Hepatocyte (in vitro differentiated cells): ENCODE measurements at regions not wholly inside any gene's neighbourhood (a gene's known extent, or its start where the extent isn't known, plus 50 kb on each side); places are given as distances from the start of the nearest gene placed in this dataset.
"Not testable (repeated sequence)": the region's sequence is repeated elsewhere in the genome, so short reads cannot be mapped to it uniquely, and the experiment has no call there.

ENCODE experiments used
- DNase-seq: peaks from one replicate; pipeline ENCODE4 v3.0.0-alpha.2; 2016; ENCODE audit warnings: low spot score
- H2AFZ ChIP-seq: fragments of 200-600 bp; sonication (generic); 2 replicates; pipeline ENCODE4 v1.6.0; 2016; ENCODE audit warnings: antibody characterized with exemption, mild to moderate bottlenecking
- H3K27ac ChIP-seq: fragments of 200-600 bp; sonication (generic); 2 replicates; pipeline ENCODE4 v1.5.1; 2016; ENCODE audit warnings: mild to moderate bottlenecking
- H3K27me3 ChIP-seq: fragments of 200-600 bp; sonication (generic); 2 replicates; pipeline ENCODE4 v1.6.1; 2016
- H3K36me3 ChIP-seq: fragments of 200-600 bp; sonication (generic); replicated peaks from 2 replicates; pipeline ENCODE4 v1.5.1; 2016; ENCODE audit warnings: low read depth; ENCODE audit not compliant: insufficient read depth
- H3K4me1 ChIP-seq: fragments of 200-600 bp; sonication (generic); 2 replicates; pipeline ENCODE4 v1.5.1; 2016; ENCODE audit warnings: mild to moderate bottlenecking, moderate library complexity; ENCODE audit not compliant: insufficient read depth
- H3K4me2 ChIP-seq: fragments of 200-600 bp; sonication (generic); 2 replicates; pipeline ENCODE4 v1.6.0; 2016
- H3K4me3 ChIP-seq: fragments of 200-600 bp; sonication (generic); 2 replicates; pipeline ENCODE4 v1.5.1; 2016; ENCODE audit warnings: mild to moderate bottlenecking
- H3K79me2 ChIP-seq: fragments of 200-600 bp; sonication (generic); 2 replicates; pipeline ENCODE4 v1.6.0; 2017; ENCODE audit warnings: mild to moderate bottlenecking
- H3K9me2 ChIP-seq: fragments of 200-600 bp; sonication (generic); replicated peaks from 2 replicates; pipeline ENCODE4 v1.6.0; 2017; ENCODE audit warnings: mild to moderate bottlenecking; ENCODE audit not compliant: insufficient read depth
- H3K9me3 ChIP-seq: fragments of 200-600 bp; sonication (generic); 2 replicates; pipeline ENCODE4 v1.5.1; 2016; ENCODE audit warnings: low read depth, mild to moderate bottlenecking
- H4K20me1 ChIP-seq: fragments of 200-600 bp; sonication (generic); 2 replicates; pipeline ENCODE4 v1.6.0; 2016; ENCODE audit warnings: mild to moderate bottlenecking; ENCODE audit not compliant: insufficient read depth, poor library complexity, severe bottlenecking
- CTCF ChIP-seq: fragments of 200-600 bp; sonication (generic); IDR thresholded peaks from 2 replicates; pipeline ENCODE4 v1.5.1; 2016; ENCODE audit warnings: antibody characterized with exemption, mild to moderate bottlenecking; ENCODE audit not compliant: poor library complexity
- EZH2 ChIP-seq: fragments of 200-600 bp; sonication (generic); IDR thresholded peaks from 2 replicates; pipeline ENCODE4 v1.6.1; 2016; ENCODE audit warnings: antibody characterized with exemption, mild to moderate bottlenecking, borderline replicate concordance
- EZH2phosphoT487 ChIP-seq: fragments of 200-600 bp; sonication (generic); IDR thresholded peaks from one replicate; pipeline ENCODE4 v1.6.1; 2018; ENCODE audit warnings: antibody characterized with exemption, mild to moderate bottlenecking, low read depth, moderate library complexity; ENCODE audit not compliant: unreplicated experiment, severe bottlenecking
- WGBS: methylation state at CpG from one replicate; pipeline ENCODE4 v1.1.6; 2016; ENCODE audit warnings: low lambda C conversion rate; ENCODE audit errors: missing lambda C conversion rate; 5-methylcytosine and 5-hydroxymethylcytosine counted together

- Histone ChIP-seq H3K36me3 (no peaks in the 10 kb centered on the region), H3K27ac (no peak overlapping the region), H3K4me1 (no peaks in the 10 kb centered on the region), H2AFZ (no peak overlapping the region), H3K4me2 (no peak overlapping the region), H3K27me3 (no peaks in the 10 kb centered on the region), H3K9me3 (no peaks in the 10 kb centered on the region), H3K9me2 (no peaks in the 10 kb centered on the region), H3K79me2 (no peaks in the 10 kb centered on the region), H4K20me1 (no peaks in the 10 kb centered on the region), H3K4me3 (no peak overlapping the region)
- no peak for DNase-seq
- 85% methylated on average over 2 of the region's 2 CpGs for WGBS
- TF ChIP-seq EZH2, result no peak
Measured at GRCh38 chr2:184316921-184317320, 281.4 kb upstream of the ZNF804A start.

- no peaks in the 10 kb centered on the region for H3K9me2 ChIP-seq
- no peak overlapping the region for H3K4me2 ChIP-seq
- no peaks in the 10 kb centered on the region for H3K36me3 ChIP-seq
- H3K9me3 ChIP-seq, result no peaks in the 10 kb centered on the region
- WGBS, result 72% methylated on average over 3 of the region's 3 CpGs
- DNase-seq, result no peak
- no peaks in the 10 kb centered on the region for H4K20me1 ChIP-seq
- no peak overlapping the region for H3K4me3 ChIP-seq
- H3K27me3 ChIP-seq, result no peaks in the 10 kb centered on the region
- no peak for TF ChIP-seq EZH2
- TF ChIP-seq CTCF, result no peak
- TF ChIP-seq EZH2phosphoT487, result no peak
- H3K79me2 ChIP-seq, result no peaks in the 10 kb centered on the region
- H2AFZ ChIP-seq, result no peak overlapping the region
- H3K27ac ChIP-seq, result no peak overlapping the region
- no peaks in the 10 kb centered on the region for H3K4me1 ChIP-seq
Measured at GRCh38 chr2:184322615-184323014, 275.7 kb upstream of the ZNF804A start.

GRCh38 chr2:184326066-184326465, 272.3 kb upstream of the ZNF804A start:
- H3K4me1 ChIP-seq, result no peaks in the 10 kb centered on the region
- H3K4me3 ChIP-seq, result no peak overlapping the region
- no peaks in the 10 kb centered on the region for H4K20me1 ChIP-seq
- H3K27me3 ChIP-seq, result no peaks in the 10 kb centered on the region
- no peak overlapping the region for H2AFZ ChIP-seq
- no peak for DNase-seq
- H3K79me2 ChIP-seq, result no peaks in the 10 kb centered on the region
- no peaks in the 10 kb centered on the region for H3K36me3 ChIP-seq
- H3K9me2 ChIP-seq, result no peaks in the 10 kb centered on the region
- H3K4me2 ChIP-seq, result no peak overlapping the region
- no peak for TF ChIP-seq EZH2
- H3K27ac ChIP-seq, result no peak overlapping the region
- 100% methylated on average over 2 of the region's 2 CpGs for WGBS
- H3K9me3 ChIP-seq, result no peaks in the 10 kb centered on the region

GRCh38 chr2:184327805-184328204, 270.5 kb upstream of the ZNF804A start:
- not testable (repeated sequence) for H3K9me3 ChIP-seq
- WGBS, result 87% methylated on average over 22 of the region's 30 CpGs

GRCh38 chr2:184330561-184330960, 267.8 kb upstream of the ZNF804A start:
- H3K36me3 ChIP-seq, H3K27ac ChIP-seq, DNase-seq, H4K20me1 ChIP-seq, H3K79me2 ChIP-seq, H3K9me2 ChIP-seq, H3K9me3 ChIP-seq, H3K4me3 ChIP-seq, H3K4me2 ChIP-seq, H3K27me3 ChIP-seq, H3K4me1 ChIP-seq, H2AFZ ChIP-seq: not testable (repeated sequence)
- 97% methylated on average over 18 of the region's 18 CpGs for WGBS

More at GRCh38 chr2:184327805-184328204, 270.5 kb upstream of the ZNF804A start:
- H3K27ac ChIP-seq, H3K27me3 ChIP-seq, H3K9me2 ChIP-seq, H3K79me2 ChIP-seq, H3K4me2 ChIP-seq, H3K4me3 ChIP-seq, H4K20me1 ChIP-seq, H3K4me1 ChIP-seq, H2AFZ ChIP-seq, DNase-seq, H3K36me3 ChIP-seq: not testable (repeated sequence)
